GM18909 (cell line): ENCODE measurements at regions not wholly inside any gene's neighbourhood (a gene's known extent, or its start where the extent isn't known, plus 50 kb on each side); places are given as distances from the start of the nearest gene placed in this dataset.
A peak's percentile ranks its signal among the peaks of the same experiment; 100 is the strongest.
"Not testable (repeated sequence)": the region's sequence is repeated elsewhere in the genome, so short reads cannot be mapped to it uniquely, and the experiment has no call there.

ENCODE experiments used
- ATAC-seq: cut with Tn5 transposase; IDR thresholded peaks from one replicate; pipeline ENCODE4 v1.9.1; 2021; ENCODE audit warnings: mild to moderate bottlenecking; ENCODE audit not compliant: unreplicated experiment, poor library complexity

- peak; percentile 44 for ATAC-seq
Measured at GRCh38 chr4:15162465-15163283, 160.4 kb downstream of the CPEB2 start.

- no peak for ATAC-seq
Measured at GRCh38 chr4:15163284-15163645, 161.0 kb downstream of the CPEB2 start.

- ATAC-seq, result no peak
Measured at GRCh38 chr4:15164571-15164970, 162.3 kb downstream of the CPEB2 start.

- ATAC-seq, result no peak
Measured at GRCh38 chr4:15167743-15168142, 165.5 kb downstream of the CPEB2 start.

GRCh38 chr4:15168759-15169158 is 166.5 kb downstream of the CPEB2 start:
- ATAC-seq, result no peak

- ATAC-seq, result no peak
Measured at GRCh38 chr4:15171725-15172124, 169.4 kb downstream of the CPEB2 start.

- ATAC-seq, result no peak
Measured at GRCh38 chr4:15173251-15173650, 171.0 kb downstream of the CPEB2 start.

- ATAC-seq, result not testable (repeated sequence)
Measured at GRCh38 chr4:15174168-15174567, 171.9 kb downstream of the CPEB2 start.

GRCh38 chr4:15179842-15180241 is 177.6 kb downstream of the CPEB2 start:
- ATAC-seq, result not testable (repeated sequence)

GRCh38 chr4:15182600-15183220 is 180.4 kb downstream of the CPEB2 start:
- ATAC-seq, result peak; percentile 82

GRCh38 chr4:15186149-15186548 is 183.9 kb downstream of the CPEB2 start:
- no peak for ATAC-seq

- no peak for ATAC-seq
Measured at GRCh38 chr4:15186806-15187205, 184.5 kb downstream of the CPEB2 start.

GRCh38 chr4:15188605-15189539 is 186.6 kb downstream of the CPEB2 start:
- ATAC-seq, result peak; percentile 71

- ATAC-seq, result no peak
Measured at GRCh38 chr4:15194520-15194919, 192.2 kb downstream of the CPEB2 start.

GRCh38 chr4:15197005-15197404 is 194.7 kb downstream of the CPEB2 start:
- ATAC-seq, result no peak

GRCh38 chr4:15198070-15198727 is 195.9 kb downstream of the CPEB2 start:
- no peak for ATAC-seq

GRCh38 chr4:15201782-15202181 is 199.5 kb downstream of the CPEB2 start:
- no peak for ATAC-seq

- ATAC-seq, result no peak
Measured at GRCh38 chr4:15202481-15202880, 200.2 kb downstream of the CPEB2 start.

- not testable (repeated sequence) for ATAC-seq
Measured at GRCh38 chr4:15206526-15206925, 204.2 kb downstream of the CPEB2 start.

- ATAC-seq, result no peak
Measured at GRCh38 chr4:15213302-15213970, 211.2 kb downstream of the CPEB2 start.
